Progenitor cell of endocrine pancreas (in vitro differentiated cells): ENCODE measurements at regions not wholly inside any gene's neighbourhood (a gene's known extent, or its start where the extent isn't known, plus 50 kb on each side); places are given as distances from the start of the nearest gene placed in this dataset.

Source experiments
- DNase-seq: peaks from one replicate; pipeline ENCODE4 v3.0.0; 2021; ENCODE audit warnings: low spot score; ENCODE audit not compliant: unreplicated experiment
- H3K27ac Mint-ChIP-seq: 2 replicates; pipeline ENCODE4 v1.8.0; 2021; ENCODE audit warnings: mild to moderate bottlenecking, moderate library complexity, mixed read lengths
- H3K27me3 Mint-ChIP-seq: 2 replicates; pipeline ENCODE4 v1.8.0; 2021; ENCODE audit warnings: mixed read lengths
- H3K36me3 Mint-ChIP-seq: 2 replicates; pipeline ENCODE4 v1.8.0; 2022; ENCODE audit warnings: mixed read lengths; ENCODE audit not compliant: insufficient read depth
- H3K4me1 Mint-ChIP-seq: 2 replicates; pipeline ENCODE4 v1.8.0; 2021; ENCODE audit warnings: low read depth, mixed read lengths
- H3K4me3 Mint-ChIP-seq: 2 replicates; pipeline ENCODE4 v1.8.0; 2021; ENCODE audit warnings: low read depth, mild to moderate bottlenecking, moderate library complexity, mixed read lengths
- H3K9me3 Mint-ChIP-seq: 2 replicates; pipeline ENCODE4 v1.8.0; 2021; ENCODE audit warnings: low read depth, mixed read lengths
- CTCF ChIP-seq: fragments of 200-600 bp; sonication (generic); IDR thresholded peaks from one replicate; pipeline ENCODE4 v1.5.0; 2021; ENCODE audit warnings: antibody characterized with exemption, mild to moderate bottlenecking; ENCODE audit not compliant: unreplicated experiment

- Mint-ChIP-seq H3K36me3 (no peaks in the 10 kb centered on the region), H3K4me1 (no peaks in the 10 kb centered on the region), H3K27ac (no peak overlapping the region), H3K9me3 (no peaks in the 10 kb centered on the region), H3K27me3 (no peaks in the 10 kb centered on the region), H3K4me3 (no peak overlapping the region)
- no peak for DNase-seq
- TF ChIP-seq CTCF: no peak
Observed at GRCh38 chr1:25017436-25018109, 87.5 kb upstream of the RUNX3 start.

- Mint-ChIP-seq H3K4me1 (peaks cover 2% of the 10 kb centered on the region), H3K27ac (no peak overlapping the region), H3K9me3 (no peaks in the 10 kb centered on the region), H3K4me3 (no peak overlapping the region), H3K27me3 (peaks cover 6% of the 10 kb centered on the region), H3K36me3 (no peaks in the 10 kb centered on the region)
- TF ChIP-seq CTCF: no peak
- DNase-seq: no peak
Observed at GRCh38 chr1:25012966-25013962, 83.2 kb upstream of the RUNX3 start.

- no peaks in the 10 kb centered on the region for H3K36me3 Mint-ChIP-seq
- H3K27me3 Mint-ChIP-seq: peaks cover 14% of the 10 kb centered on the region
- H3K9me3 Mint-ChIP-seq: no peaks in the 10 kb centered on the region
- DNase-seq: no peak
- H3K27ac Mint-ChIP-seq: no peak overlapping the region
- peaks cover 2% of the 10 kb centered on the region for H3K4me1 Mint-ChIP-seq
- H3K4me3 Mint-ChIP-seq: no peak overlapping the region
- no peak for TF ChIP-seq CTCF
Observed at GRCh38 chr1:25011943-25012638, 82.0 kb upstream of the RUNX3 start.

- TF ChIP-seq CTCF: no peak
- Mint-ChIP-seq H3K27me3 (peaks cover 22% of the 10 kb centered on the region), H3K4me3 (no peak overlapping the region), H3K9me3 (no peaks in the 10 kb centered on the region), H3K36me3 (no peaks in the 10 kb centered on the region), H3K4me1 (peaks cover 4% of the 10 kb centered on the region), H3K27ac (no peak overlapping the region)
- DNase-seq: no peak
Observed at GRCh38 chr1:25011275-25011674, 81.2 kb upstream of the RUNX3 start.

- no peaks in the 10 kb centered on the region for H3K9me3 Mint-ChIP-seq
- TF ChIP-seq CTCF: no peak
- H3K4me1 Mint-ChIP-seq: peaks cover 4% of the 10 kb centered on the region
- H3K27ac Mint-ChIP-seq: no peak overlapping the region
- no peaks in the 10 kb centered on the region for H3K36me3 Mint-ChIP-seq
- peaks cover 29% of the 10 kb centered on the region for H3K27me3 Mint-ChIP-seq
- no peak overlapping the region for H3K4me3 Mint-ChIP-seq
- no peak for DNase-seq
Observed at GRCh38 chr1:25009671-25010262, 79.7 kb upstream of the RUNX3 start.
